ENCODE measurements at regions not wholly inside any gene's neighbourhood (a gene's known extent, or its start where the extent isn't known, plus 50 kb on each side); places are given as distances from the start of the nearest gene placed in this dataset.
A peak's percentile ranks its signal among the peaks of the same experiment; 100 is the strongest.

- WGBS, 2 donors (ENCODE audit: low coverage in 1 of 2) = 90% methylated on average over 12 to 25 of the region's 25 CpGs
- Histone ChIP-seq H3K36me3 (no peaks in the 10 kb centered on the region), H3K27ac (no peak overlapping the region), H3K9me3 (no peaks in the 10 kb centered on the region), H3K27me3 (no peaks in the 10 kb centered on the region), H3K4me1 (peaks cover 5 to 19% (median 11%) of the 10 kb centered on the region in 4 donors), H3K4me3 (no peak overlapping the region)
- intact Hi-C loops (cut with DNase I; ENCODE audit: low total_unique reads) (no loop called here), in situ Hi-C loops (cut with MboI; ENCODE audit: low pct_ligation_motif_present in 1 of 4, low pct_unique_long_range_greater_than_20kb in 1 of 4, low sequenced_read_pairs in 3 of 4) (loop anchor here in 1 of 4 donors (25.0 kb wide), 1 partner anchor 417 kb away; no protein-coding TSS in a partner anchor)
- TF ChIP-seq POLR2A (IDR thresholded peaks at IDR 0.05) (no peak), POLR2AphosphoS5 (IDR thresholded peaks at IDR 0.05) (no peak), CTCF (IDR thresholded peaks at IDR 0.05) (no peak), EP300 (IDR thresholded peaks at IDR 0.05; ENCODE audit: low read depth) (no peak)
- DNase-seq = no peak
Observed at GRCh38 chr16:85294810-85295508, 182.7 kb upstream of the CIBAR2 start.

GRCh38 chr16:85296859-85297660, 184.8 kb upstream of the CIBAR2 start:
- no peaks in the 10 kb centered on the region for H3K27me3 ChIP-seq
- DNase-seq = peak; percentile 58
- H3K4me1 ChIP-seq = peaks cover 0 to 6% (median 0%) of the 10 kb centered on the region in 4 donors
- intact Hi-C loops (cut with DNase I; ENCODE audit: low total_unique reads) = no loop called here
- TF ChIP-seq CTCF (IDR thresholded peaks at IDR 0.05) = peak; percentile 60 to 75 (median 66)
- no peak for TF ChIP-seq EP300 (IDR thresholded peaks at IDR 0.05; ENCODE audit: low read depth)
- in situ Hi-C loops (cut with MboI; ENCODE audit: low pct_ligation_motif_present in 1 of 4, low pct_unique_long_range_greater_than_20kb in 1 of 4, low sequenced_read_pairs in 3 of 4) = loop anchor here in 1 of 4 donors (25.0 kb wide), 1 partner anchor 415 kb away; no protein-coding TSS in a partner anchor
- no peak overlapping the region for H3K4me3 ChIP-seq
- H3K36me3 ChIP-seq = no peaks in the 10 kb centered on the region
- no peak overlapping the region for H3K27ac ChIP-seq
- 40% methylated on average over 18 of the region's 18 CpGs; no CpG with 5 or more reads in 1 of the 2 donors for WGBS, 2 donors (ENCODE audit: low coverage in 1 of 2)
- H3K9me3 ChIP-seq = no peaks in the 10 kb centered on the region

GRCh38 chr16:85297881-85298280, 185.6 kb upstream of the CIBAR2 start:
- no peak overlapping the region for H3K4me3 ChIP-seq
- no peak for DNase-seq
- H3K27ac ChIP-seq = no peak overlapping the region
- in situ Hi-C loops (cut with MboI; ENCODE audit: low pct_ligation_motif_present in 1 of 4, low pct_unique_long_range_greater_than_20kb in 1 of 4, low sequenced_read_pairs in 3 of 4) (loop anchor here in 1 of 4 donors (25.0 kb wide), 1 partner anchor 414 kb away; no protein-coding TSS in a partner anchor), intact Hi-C loops (cut with DNase I; ENCODE audit: low total_unique reads) (no loop called here)
- no peak for TF ChIP-seq POLR2A (IDR thresholded peaks at IDR 0.05)
- TF ChIP-seq EP300 (IDR thresholded peaks at IDR 0.05; ENCODE audit: low read depth) = no peak
- no peak for TF ChIP-seq CTCF (IDR thresholded peaks at IDR 0.05)
- no peak for TF ChIP-seq POLR2AphosphoS5 (IDR thresholded peaks at IDR 0.05)
- no peaks in the 10 kb centered on the region for H3K9me3 ChIP-seq
- H3K27me3 ChIP-seq = no peaks in the 10 kb centered on the region
- H3K36me3 ChIP-seq = no peaks in the 10 kb centered on the region
- WGBS, 2 donors (ENCODE audit: low coverage in 1 of 2) = 73 to 92% methylated on average over 2 to 9 of the region's 9 CpGs
- H3K4me1 ChIP-seq = peaks cover 0 to 7% (median 0%) of the 10 kb centered on the region in 4 donors

GRCh38 chr16:85300406-85300968, 188.2 kb upstream of the CIBAR2 start:
- Histone ChIP-seq H3K4me3 (no peak overlapping the region), H3K4me1 (peaks cover 0 to 17% (median 4%) of the 10 kb centered on the region in 4 donors)
- WGBS, 2 donors (ENCODE audit: low coverage in 1 of 2) = 85 to 90% methylated on average over 3 to 20 of the region's 20 CpGs

More at GRCh38 chr16:85300406-85300968, 188.2 kb upstream of the CIBAR2 start:
- in situ Hi-C loops (cut with MboI; ENCODE audit: low pct_ligation_motif_present in 1 of 4, low pct_unique_long_range_greater_than_20kb in 1 of 4, low sequenced_read_pairs in 3 of 4) = no loop called here
- TF ChIP-seq CTCF (IDR thresholded peaks at IDR 0.05) (no peak), POLR2A (IDR thresholded peaks at IDR 0.05) (no peak), POLR2AphosphoS5 (IDR thresholded peaks at IDR 0.05) (no peak)
- no peak for DNase-seq
- intact Hi-C loops (cut with DNase I; ENCODE audit: low total_unique reads) = loop anchor here (10.0 kb wide), 1 partner anchor 94 kb away; no protein-coding TSS in a partner anchor
- no peaks in the 10 kb centered on the region for H3K27me3 ChIP-seq
- H3K27ac ChIP-seq = no peak overlapping the region
- no peaks in the 10 kb centered on the region for H3K36me3 ChIP-seq
- no peaks in the 10 kb centered on the region for H3K9me3 ChIP-seq
